Karpas-422 (cell line): ENCODE measurements at regions not wholly inside any gene's neighbourhood (a gene's known extent, or its start where the extent isn't known, plus 50 kb on each side); places are given as distances from the start of the nearest gene placed in this dataset.

ENCODE experiments used
- DNase-seq: peaks from one replicate; pipeline ENCODE4 v3.0.0-alpha.2; 2015
- H2AFZ ChIP-seq: fragments of 200-600 bp; sonication (generic); 2 replicates; pipeline ENCODE4 v1.6.1; 2014; ENCODE audit warnings: antibody characterized with exemption, low read length, mixed read lengths
- H3K27ac ChIP-seq: fragments of 200-600 bp; sonication (generic); 2 replicates; pipeline ENCODE4 v1.5.1; 2014; ENCODE audit warnings: mild to moderate bottlenecking, low read length, moderate library complexity
- H3K27me3 ChIP-seq: fragments of 200-600 bp; sonication (generic); 2 replicates; pipeline ENCODE4 v1.6.1; 2014; ENCODE audit warnings: low read length, mixed read lengths
- H3K36me3 ChIP-seq: fragments of 200-600 bp; sonication (generic); 2 replicates; pipeline ENCODE4 v1.6.1; 2014; ENCODE audit warnings: low read length, mixed read lengths; ENCODE audit not compliant: insufficient read depth
- H3K4me1 ChIP-seq: fragments of 200-600 bp; sonication (generic); 2 replicates; pipeline ENCODE4 v1.6.1; 2014; ENCODE audit warnings: mild to moderate bottlenecking, low read length, mixed read lengths
- H3K4me2 ChIP-seq: fragments of 200-600 bp; sonication (generic); 2 replicates; pipeline ENCODE4 v1.6.1; 2014; ENCODE audit warnings: low read length, low read depth, mild to moderate bottlenecking; ENCODE audit not compliant: poor library complexity, severe bottlenecking
- H3K4me3 ChIP-seq: fragments of 200-600 bp; sonication (generic); 2 replicates; pipeline ENCODE4 v1.5.1; 2014; ENCODE audit warnings: mild to moderate bottlenecking, antibody characterized with exemption, low read length, mixed read lengths
- H3K79me2 ChIP-seq: fragments of 200-600 bp; sonication (generic); 2 replicates; pipeline ENCODE4 v1.6.1; 2014; ENCODE audit warnings: mild to moderate bottlenecking, low read length, mixed read lengths
- H3K9ac ChIP-seq: fragments of 200-600 bp; sonication (generic); 2 replicates; pipeline ENCODE4 v1.6.0; 2014; ENCODE audit warnings: low read length
- H3K9me2 ChIP-seq: fragments of 200-600 bp; sonication (generic), shearing (Covaris generic); replicated peaks from 2 replicates; pipeline ENCODE4 v1.6.0; 2014; ENCODE audit warnings: mild to moderate bottlenecking, low read length, moderate library complexity; ENCODE audit not compliant: insufficient read depth
- H3K9me3 ChIP-seq: fragments of 300-700, 200-600 bp; sonication (generic); 2 replicates; pipeline ENCODE4 v1.6.1; 2014; ENCODE audit warnings: low read length, mixed read lengths
- H4K20me1 ChIP-seq: fragments of 200-600 bp; sonication (generic); 2 replicates; pipeline ENCODE4 v1.6.1; 2014; ENCODE audit warnings: mild to moderate bottlenecking, antibody characterized with exemption, low read length, low read depth; ENCODE audit not compliant: insufficient read depth

- no peaks in the 10 kb centered on the region for H3K27me3 ChIP-seq
- no peaks in the 10 kb centered on the region for H3K36me3 ChIP-seq
- no peaks in the 10 kb centered on the region for H3K9me2 ChIP-seq
- no peak for DNase-seq
- H3K4me3 ChIP-seq = no peak overlapping the region
- H2AFZ ChIP-seq = no peak overlapping the region
- H4K20me1 ChIP-seq = no peaks in the 10 kb centered on the region
- H3K9me3 ChIP-seq = 0 out of 2 replicates have a peak, but pooled peaks cover 3% of the 10 kb centered on the region
- H3K9ac ChIP-seq = no peak overlapping the region
- H3K27ac ChIP-seq = no peak overlapping the region
- no peaks in the 10 kb centered on the region for H3K4me1 ChIP-seq
- no peak overlapping the region for H3K4me2 ChIP-seq
- H3K79me2 ChIP-seq = no peaks in the 10 kb centered on the region
These were observed 688.0 kb downstream of the KCNJ2 start for GRCh38 chr17:70857351-70857750.

GRCh38 chr17:70859829-70860228, 690.5 kb downstream of the KCNJ2 start:
- Histone ChIP-seq H3K9me2 (no peaks in the 10 kb centered on the region), H2AFZ (no peak overlapping the region), H3K9ac (no peak overlapping the region), H3K79me2 (no peaks in the 10 kb centered on the region), H4K20me1 (no peaks in the 10 kb centered on the region), H3K27me3 (no peaks in the 10 kb centered on the region), H3K36me3 (no peaks in the 10 kb centered on the region), H3K4me3 (no peak overlapping the region), H3K27ac (no peak overlapping the region), H3K9me3 (0 out of 2 replicates have a peak, but pooled peaks cover 3% of the 10 kb centered on the region), H3K4me2 (no peak overlapping the region), H3K4me1 (no peaks in the 10 kb centered on the region)
- no peak for DNase-seq

DNA sequence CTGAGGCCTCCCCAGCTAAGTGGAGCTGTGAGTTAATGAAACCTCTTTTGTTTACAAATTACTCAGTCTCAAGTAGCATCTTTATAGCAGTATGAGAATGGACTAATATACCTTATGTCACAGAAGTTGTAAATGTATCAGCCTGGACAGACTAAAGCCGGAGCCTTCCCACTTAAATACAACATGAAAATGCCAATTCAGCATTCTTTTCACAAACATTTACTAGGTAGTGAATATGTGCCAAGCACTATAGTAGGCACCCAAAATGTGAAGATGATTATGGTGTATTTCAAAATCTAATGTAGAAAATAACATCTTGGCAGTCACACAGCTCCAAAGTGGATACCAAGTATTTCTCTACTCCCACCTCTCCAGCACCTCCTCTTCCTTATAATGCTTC, 693.0 kb downstream of the KCNJ2 start:
- H3K9ac ChIP-seq = no peak overlapping the region
- no peak overlapping the region for H3K4me2 ChIP-seq
- H4K20me1 ChIP-seq = no peaks in the 10 kb centered on the region
- no peaks in the 10 kb centered on the region for H3K36me3 ChIP-seq
- no peak for DNase-seq
- no peak overlapping the region for H3K27ac ChIP-seq
- no peaks in the 10 kb centered on the region for H3K79me2 ChIP-seq
- 0 out of 2 replicates have a peak, but pooled peaks cover 3% of the 10 kb centered on the region for H3K9me3 ChIP-seq
- no peaks in the 10 kb centered on the region for H3K9me2 ChIP-seq
- H2AFZ ChIP-seq = no peak overlapping the region
- H3K27me3 ChIP-seq = no peaks in the 10 kb centered on the region
- H3K4me3 ChIP-seq = no peak overlapping the region
- no peaks in the 10 kb centered on the region for H3K4me1 ChIP-seq

DNA sequence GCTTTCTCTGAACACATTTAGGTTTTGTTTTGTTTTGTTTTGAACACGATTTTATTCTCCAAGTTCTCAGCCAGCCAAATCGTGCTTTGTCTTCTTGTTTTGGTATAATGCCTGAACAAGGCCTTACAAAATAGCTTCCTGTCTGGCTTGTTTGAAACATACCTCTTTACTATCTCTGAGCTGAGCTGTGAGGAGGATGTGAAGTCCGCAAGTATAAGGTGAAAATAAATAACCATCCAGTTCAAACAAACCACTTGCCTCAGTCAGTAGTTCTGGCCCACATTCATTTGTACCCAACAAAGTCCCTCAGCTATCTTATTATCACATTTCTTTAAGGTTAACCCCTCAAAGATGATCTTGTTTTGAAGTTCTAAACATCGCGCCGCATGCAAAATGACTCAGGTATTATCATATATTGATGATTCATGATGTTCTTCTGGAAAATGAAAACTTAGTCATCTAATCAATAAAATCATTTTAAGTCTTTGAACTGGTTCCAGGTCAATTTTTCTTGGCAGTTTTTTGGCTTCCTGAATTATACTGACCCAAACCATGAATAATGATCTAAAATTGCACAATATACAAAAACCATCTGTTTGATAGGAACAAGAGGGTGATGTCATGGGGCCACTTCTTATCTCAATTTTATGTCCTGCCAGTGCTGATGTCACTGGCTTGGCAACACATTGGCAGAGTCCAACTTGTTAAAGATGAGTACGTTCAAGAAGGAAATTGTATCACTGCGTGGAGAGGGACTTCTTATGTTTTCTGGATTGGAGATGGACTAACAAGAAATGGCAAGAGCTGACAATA, 694.3 kb downstream of the KCNJ2 start:
- no peaks in the 10 kb centered on the region for H4K20me1 ChIP-seq
- no peaks in the 10 kb centered on the region for H3K27me3 ChIP-seq
- H3K4me1 ChIP-seq = no peaks in the 10 kb centered on the region
- no peak overlapping the region for H3K4me3 ChIP-seq
- no peak for DNase-seq
- no peaks in the 10 kb centered on the region for H3K9me3 ChIP-seq
- H3K27ac ChIP-seq = no peak overlapping the region
- H3K9ac ChIP-seq = no peak overlapping the region
- no peak overlapping the region for H3K4me2 ChIP-seq
- no peak overlapping the region for H2AFZ ChIP-seq
- no peaks in the 10 kb centered on the region for H3K9me2 ChIP-seq
- H3K79me2 ChIP-seq = no peaks in the 10 kb centered on the region
- H3K36me3 ChIP-seq = no peaks in the 10 kb centered on the region

GRCh38 chr17:70865993-70866804, 696.9 kb downstream of the KCNJ2 start:
- no peak overlapping the region for H3K9ac ChIP-seq
- H3K9me3 ChIP-seq = no peaks in the 10 kb centered on the region
- no peak overlapping the region for H3K4me3 ChIP-seq
- H3K9me2 ChIP-seq = no peaks in the 10 kb centered on the region
- no peaks in the 10 kb centered on the region for H3K4me1 ChIP-seq
- H2AFZ ChIP-seq = no peak overlapping the region
- no peaks in the 10 kb centered on the region for H3K36me3 ChIP-seq
- H3K27ac ChIP-seq = no peak overlapping the region
- H4K20me1 ChIP-seq = no peaks in the 10 kb centered on the region
- H3K4me2 ChIP-seq = no peak overlapping the region
- DNase-seq = no peak
- H3K27me3 ChIP-seq = no peaks in the 10 kb centered on the region
- no peaks in the 10 kb centered on the region for H3K79me2 ChIP-seq

- H3K27ac ChIP-seq = no peak overlapping the region
- H3K9me2 ChIP-seq = no peaks in the 10 kb centered on the region
- H3K4me1 ChIP-seq = no peaks in the 10 kb centered on the region
- no peaks in the 10 kb centered on the region for H3K9me3 ChIP-seq
- H3K4me2 ChIP-seq = no peak overlapping the region
- no peaks in the 10 kb centered on the region for H3K27me3 ChIP-seq
- no peaks in the 10 kb centered on the region for H3K79me2 ChIP-seq
- H4K20me1 ChIP-seq = no peaks in the 10 kb centered on the region
- no peak overlapping the region for H2AFZ ChIP-seq
- no peak overlapping the region for H3K9ac ChIP-seq
- H3K4me3 ChIP-seq = no peak overlapping the region
- no peaks in the 10 kb centered on the region for H3K36me3 ChIP-seq
- DNase-seq = no peak
These were observed 698.8 kb downstream of the KCNJ2 start for GRCh38 chr17:70868149-70868548.

GRCh38 chr17:70869402-70870085, 700.2 kb downstream of the KCNJ2 start:
- no peak for DNase-seq
- no peaks in the 10 kb centered on the region for H3K36me3 ChIP-seq
- H3K4me3 ChIP-seq = no peak overlapping the region
- H3K27me3 ChIP-seq = no peaks in the 10 kb centered on the region
- H3K9me2 ChIP-seq = no peaks in the 10 kb centered on the region
- H4K20me1 ChIP-seq = no peaks in the 10 kb centered on the region
- no peak overlapping the region for H2AFZ ChIP-seq
- H3K9ac ChIP-seq = no peak overlapping the region
- no peak overlapping the region for H3K27ac ChIP-seq
- H3K4me1 ChIP-seq = no peaks in the 10 kb centered on the region
- no peaks in the 10 kb centered on the region for H3K9me3 ChIP-seq
- H3K4me2 ChIP-seq = no peak overlapping the region
- no peaks in the 10 kb centered on the region for H3K79me2 ChIP-seq
